GM12801 (cell line): ENCODE measurements at regions not wholly inside any gene's neighbourhood (a gene's known extent, or its start where the extent isn't known, plus 50 kb on each side); places are given as distances from the start of the nearest gene placed in this dataset.

ENCODE experiments used
- CTCF ChIP-seq: IDR thresholded peaks from one replicate; pipeline ENCODE4 v1.5.1; 2011; ENCODE audit warnings: control low read depth; ENCODE audit not compliant: insufficient read length; ENCODE audit errors: extremely low read depth

GRCh38 chr7:130920122-130920521 lies 186.1 kb upstream of the KLF14 start:
- TF ChIP-seq CTCF = no peak

- TF ChIP-seq CTCF = no peak
Observed at GRCh38 chr7:130921391-130922180, 187.6 kb upstream of the KLF14 start.

GRCh38 chr7:130922206-130923112 lies 188.5 kb upstream of the KLF14 start:
- no peak for TF ChIP-seq CTCF

GRCh38 chr7:130923365-130923764 lies 189.4 kb upstream of the KLF14 start:
- no peak for TF ChIP-seq CTCF

- TF ChIP-seq CTCF = no peak
Observed at GRCh38 chr7:130923930-130924329, 189.9 kb upstream of the KLF14 start.

GRCh38 chr7:130925136-130925794 lies 191.3 kb upstream of the KLF14 start:
- TF ChIP-seq CTCF = no peak

- TF ChIP-seq CTCF = no peak
Observed at GRCh38 chr7:130926001-130926691, 192.1 kb upstream of the KLF14 start.
